Stimulated activated CD4-positive, alpha-beta T cell treated with anti-CD3 and anti-CD28 coated beads, Interleukin-15, amount 100 ng/mL, for 24 hours (primary cell): ENCODE measurements at regions not wholly inside any gene's neighbourhood (a gene's known extent, or its start where the extent isn't known, plus 50 kb on each side); places are given as distances from the start of the nearest gene placed in this dataset.
"Not testable (repeated sequence)": the region's sequence is repeated elsewhere in the genome, so short reads cannot be mapped to it uniquely, and the experiment has no call there.

ENCODE experiments used
- DNase-seq: peaks from one replicate; pipeline ENCODE4 v3.0.0-alpha.2; 2020

- DNase-seq = no peak
Measured at GRCh38 chr4:66516940-66517339, 846.7 kb upstream of the EPHA5 start.

GRCh38 chr4:66506985-66507384 lies 836.7 kb upstream of the EPHA5 start:
- DNase-seq = no peak

- no peak for DNase-seq
Measured at GRCh38 chr4:66501997-66502396, 831.7 kb upstream of the EPHA5 start.

GRCh38 chr4:66490729-66491128 lies 820.4 kb upstream of the EPHA5 start:
- no peak for DNase-seq

- no peak for DNase-seq
Measured at GRCh38 chr4:66489783-66490452, 819.6 kb upstream of the EPHA5 start.

GRCh38 chr4:66489370-66489769 lies 819.1 kb upstream of the EPHA5 start:
- no peak for DNase-seq

GRCh38 chr4:66486068-66486467 lies 815.8 kb upstream of the EPHA5 start:
- no peak for DNase-seq

- no peak for DNase-seq
Measured at GRCh38 chr4:66482186-66482585, 811.9 kb upstream of the EPHA5 start.

- no peak for DNase-seq
Measured at GRCh38 chr4:66475596-66475995, 805.3 kb upstream of the EPHA5 start.

- DNase-seq = no peak
Measured at GRCh38 chr4:66465111-66465510, 794.8 kb upstream of the EPHA5 start.

GRCh38 chr4:66462890-66463289 lies 792.6 kb upstream of the EPHA5 start:
- DNase-seq = not testable (repeated sequence)

- DNase-seq = no peak
Measured at GRCh38 chr4:66451741-66452140, 781.5 kb upstream of the EPHA5 start.

GRCh38 chr4:66443008-66443407 lies 772.7 kb upstream of the EPHA5 start:
- no peak for DNase-seq

- DNase-seq = no peak
Measured at GRCh38 chr4:66439508-66439907, 769.2 kb upstream of the EPHA5 start.

GRCh38 chr4:66433706-66434105 lies 763.4 kb upstream of the EPHA5 start:
- no peak for DNase-seq

GRCh38 chr4:66430856-66431255 lies 760.6 kb upstream of the EPHA5 start:
- no peak for DNase-seq

GRCh38 chr4:66429276-66429675 lies 759.0 kb upstream of the EPHA5 start:
- DNase-seq = no peak

- DNase-seq = no peak
Measured at GRCh38 chr4:66416425-66416824, 746.1 kb upstream of the EPHA5 start.

- no peak for DNase-seq
Measured at GRCh38 chr4:66404141-66404540, 733.9 kb upstream of the EPHA5 start.

GRCh38 chr4:66376921-66377320 lies 706.6 kb upstream of the EPHA5 start:
- DNase-seq = no peak

GRCh38 chr4:66376396-66376795 lies 706.1 kb upstream of the EPHA5 start:
- DNase-seq = no peak

- no peak for DNase-seq
Measured at GRCh38 chr4:66373268-66373667, 703.0 kb upstream of the EPHA5 start.

GRCh38 chr4:66372706-66373105 lies 702.4 kb upstream of the EPHA5 start:
- DNase-seq = no peak

GRCh38 chr4:66367043-66367660 lies 696.9 kb upstream of the EPHA5 start:
- DNase-seq = no peak

GRCh38 chr4:66360395-66360794 lies 690.1 kb upstream of the EPHA5 start:
- not testable (repeated sequence) for DNase-seq
